Panc1 (cell line): ENCODE measurements at regions not wholly inside any gene's neighbourhood (a gene's known extent, or its start where the extent isn't known, plus 50 kb on each side); places are given as distances from the start of the nearest gene placed in this dataset.
"Not testable (repeated sequence)": the region's sequence is repeated elsewhere in the genome, so short reads cannot be mapped to it uniquely, and the experiment has no call there.

Experiments
- POLR2AphosphoS5 ChIP-seq: IDR thresholded peaks from 2 replicates; pipeline ENCODE4 v1.6.1; 2012; ENCODE audit warnings: mild to moderate bottlenecking, low read depth, low read length, moderate library complexity
- SIN3A ChIP-seq: IDR thresholded peaks from 2 replicates; pipeline ENCODE4 v1.6.1; 2012; ENCODE audit warnings: low read depth, mild to moderate bottlenecking, low read length, moderate library complexity, borderline replicate concordance; ENCODE audit not compliant: insufficient read depth
- TCF7L2 ChIP-seq: IDR thresholded peaks from 2 replicates; pipeline ENCODE4 v1.6.1; 2011; ENCODE audit warnings: mild to moderate bottlenecking, low read depth, low read length, inconsistent platforms
- TF ChIP-seq, protein P1 (sequence below): fragments of 450-650 bp; IDR thresholded peaks from 2 replicates; pipeline ENCODE4 v1.5.1; 2017; ENCODE audit warnings: mild to moderate bottlenecking
- TF ChIP-seq, protein P2 (sequence below), 2 experiments: IDR thresholded peaks; 2 replicates each; pipeline ENCODE4 v1.6.1; 2011 to 2012; ENCODE audit warnings: low read depth in 2 of 2, control low read depth in 1 of 2, low read length in 1 of 2, mild to moderate bottlenecking in 1 of 2, moderate library complexity in 1 of 2; ENCODE audit not compliant: insufficient read depth in 1 of 2

DNA sequence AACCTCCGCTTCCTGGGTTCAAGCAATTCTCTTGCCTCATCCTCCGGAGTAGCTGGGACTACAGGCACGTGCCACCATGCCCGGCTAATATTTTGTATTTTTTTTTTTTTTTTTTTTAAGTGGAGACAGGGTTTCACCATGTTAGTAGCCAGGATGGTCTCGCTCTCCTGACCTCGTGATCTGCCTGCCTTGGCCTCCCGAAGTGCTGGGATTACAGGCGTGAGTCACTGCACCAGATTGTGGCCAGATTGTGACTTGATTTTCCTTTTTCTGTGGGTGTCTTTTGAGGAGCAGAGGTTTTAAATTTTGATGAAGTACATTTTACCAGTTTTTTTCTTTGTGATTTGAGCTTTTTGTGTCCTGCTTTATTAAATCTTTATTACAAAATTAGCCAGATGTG is 53.0 kb upstream of the TEX264 start:
- not testable (repeated sequence) for TF ChIP-seq POLR2AphosphoS5, TCF7L2, SIN3A
- TF ChIP-seq, protein P1, sequence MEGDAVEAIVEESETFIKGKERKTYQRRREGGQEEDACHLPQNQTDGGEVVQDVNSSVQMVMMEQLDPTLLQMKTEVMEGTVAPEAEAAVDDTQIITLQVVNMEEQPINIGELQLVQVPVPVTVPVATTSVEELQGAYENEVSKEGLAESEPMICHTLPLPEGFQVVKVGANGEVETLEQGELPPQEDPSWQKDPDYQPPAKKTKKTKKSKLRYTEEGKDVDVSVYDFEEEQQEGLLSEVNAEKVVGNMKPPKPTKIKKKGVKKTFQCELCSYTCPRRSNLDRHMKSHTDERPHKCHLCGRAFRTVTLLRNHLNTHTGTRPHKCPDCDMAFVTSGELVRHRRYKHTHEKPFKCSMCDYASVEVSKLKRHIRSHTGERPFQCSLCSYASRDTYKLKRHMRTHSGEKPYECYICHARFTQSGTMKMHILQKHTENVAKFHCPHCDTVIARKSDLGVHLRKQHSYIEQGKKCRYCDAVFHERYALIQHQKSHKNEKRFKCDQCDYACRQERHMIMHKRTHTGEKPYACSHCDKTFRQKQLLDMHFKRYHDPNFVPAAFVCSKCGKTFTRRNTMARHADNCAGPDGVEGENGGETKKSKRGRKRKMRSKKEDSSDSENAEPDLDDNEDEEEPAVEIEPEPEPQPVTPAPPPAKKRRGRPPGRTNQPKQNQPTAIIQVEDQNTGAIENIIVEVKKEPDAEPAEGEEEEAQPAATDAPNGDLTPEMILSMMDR: not testable (repeated sequence)
- TF ChIP-seq, protein P2, sequence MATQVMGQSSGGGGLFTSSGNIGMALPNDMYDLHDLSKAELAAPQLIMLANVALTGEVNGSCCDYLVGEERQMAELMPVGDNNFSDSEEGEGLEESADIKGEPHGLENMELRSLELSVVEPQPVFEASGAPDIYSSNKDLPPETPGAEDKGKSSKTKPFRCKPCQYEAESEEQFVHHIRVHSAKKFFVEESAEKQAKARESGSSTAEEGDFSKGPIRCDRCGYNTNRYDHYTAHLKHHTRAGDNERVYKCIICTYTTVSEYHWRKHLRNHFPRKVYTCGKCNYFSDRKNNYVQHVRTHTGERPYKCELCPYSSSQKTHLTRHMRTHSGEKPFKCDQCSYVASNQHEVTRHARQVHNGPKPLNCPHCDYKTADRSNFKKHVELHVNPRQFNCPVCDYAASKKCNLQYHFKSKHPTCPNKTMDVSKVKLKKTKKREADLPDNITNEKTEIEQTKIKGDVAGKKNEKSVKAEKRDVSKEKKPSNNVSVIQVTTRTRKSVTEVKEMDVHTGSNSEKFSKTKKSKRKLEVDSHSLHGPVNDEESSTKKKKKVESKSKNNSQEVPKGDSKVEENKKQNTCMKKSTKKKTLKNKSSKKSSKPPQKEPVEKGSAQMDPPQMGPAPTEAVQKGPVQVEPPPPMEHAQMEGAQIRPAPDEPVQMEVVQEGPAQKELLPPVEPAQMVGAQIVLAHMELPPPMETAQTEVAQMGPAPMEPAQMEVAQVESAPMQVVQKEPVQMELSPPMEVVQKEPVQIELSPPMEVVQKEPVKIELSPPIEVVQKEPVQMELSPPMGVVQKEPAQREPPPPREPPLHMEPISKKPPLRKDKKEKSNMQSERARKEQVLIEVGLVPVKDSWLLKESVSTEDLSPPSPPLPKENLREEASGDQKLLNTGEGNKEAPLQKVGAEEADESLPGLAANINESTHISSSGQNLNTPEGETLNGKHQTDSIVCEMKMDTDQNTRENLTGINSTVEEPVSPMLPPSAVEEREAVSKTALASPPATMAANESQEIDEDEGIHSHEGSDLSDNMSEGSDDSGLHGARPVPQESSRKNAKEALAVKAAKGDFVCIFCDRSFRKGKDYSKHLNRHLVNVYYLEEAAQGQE (IDR thresholded peaks at IDR 0.05; ENCODE audit: insufficient read depth in 1 of 2, low read depth in 2 of 2, low read length in 1 of 2): not testable (repeated sequence)
